ENCODE measurements at regions not wholly inside any gene's neighbourhood (a gene's known extent, or its start where the extent isn't known, plus 50 kb on each side); places are given as distances from the start of the nearest gene placed in this dataset.

DNA sequence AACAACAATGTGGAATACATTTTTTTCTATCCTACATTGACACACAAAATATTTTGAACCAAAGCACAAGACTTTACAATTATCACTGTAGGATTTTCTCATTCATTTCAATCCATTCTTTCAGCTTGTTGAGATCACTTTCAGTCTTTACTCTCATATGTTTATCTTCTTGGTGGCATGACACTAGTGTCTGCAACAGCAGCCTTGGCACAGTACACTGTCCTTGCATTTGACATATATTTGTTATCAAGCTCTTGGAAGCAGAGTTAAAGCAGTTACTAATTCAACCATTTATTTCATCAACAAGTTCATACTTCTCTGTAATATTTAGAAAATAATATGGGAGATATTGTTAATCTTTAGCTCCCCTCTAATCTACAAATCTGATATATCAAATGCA, 922.4 kb upstream of the ADGRL2 start:
- TF ChIP-seq, protein P1, sequence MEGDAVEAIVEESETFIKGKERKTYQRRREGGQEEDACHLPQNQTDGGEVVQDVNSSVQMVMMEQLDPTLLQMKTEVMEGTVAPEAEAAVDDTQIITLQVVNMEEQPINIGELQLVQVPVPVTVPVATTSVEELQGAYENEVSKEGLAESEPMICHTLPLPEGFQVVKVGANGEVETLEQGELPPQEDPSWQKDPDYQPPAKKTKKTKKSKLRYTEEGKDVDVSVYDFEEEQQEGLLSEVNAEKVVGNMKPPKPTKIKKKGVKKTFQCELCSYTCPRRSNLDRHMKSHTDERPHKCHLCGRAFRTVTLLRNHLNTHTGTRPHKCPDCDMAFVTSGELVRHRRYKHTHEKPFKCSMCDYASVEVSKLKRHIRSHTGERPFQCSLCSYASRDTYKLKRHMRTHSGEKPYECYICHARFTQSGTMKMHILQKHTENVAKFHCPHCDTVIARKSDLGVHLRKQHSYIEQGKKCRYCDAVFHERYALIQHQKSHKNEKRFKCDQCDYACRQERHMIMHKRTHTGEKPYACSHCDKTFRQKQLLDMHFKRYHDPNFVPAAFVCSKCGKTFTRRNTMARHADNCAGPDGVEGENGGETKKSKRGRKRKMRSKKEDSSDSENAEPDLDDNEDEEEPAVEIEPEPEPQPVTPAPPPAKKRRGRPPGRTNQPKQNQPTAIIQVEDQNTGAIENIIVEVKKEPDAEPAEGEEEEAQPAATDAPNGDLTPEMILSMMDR (IDR thresholded peaks at IDR 0.05) = no peak
- TF ChIP-seq POLR2A (IDR thresholded peaks at IDR 0.05) = no peak
